CD4-positive, alpha-beta memory T cell (primary cell): ENCODE measurements at regions not wholly inside any gene's neighbourhood (a gene's known extent, or its start where the extent isn't known, plus 50 kb on each side); places are given as distances from the start of the nearest gene placed in this dataset.

Source experiments
- CTCF ChIA-PET: fragments of 350-600 bp; sonication (Branson Sonifier 250); formaldehyde crosslinking; loops from one replicate; lab custom pipeline; 2021; ENCODE audit warnings: inconsistent platforms; ENCODE audit not compliant: partially characterized antibody; lab: Charles Lee
- POLR2A ChIA-PET: fragments of 350-600 bp; sonication (Branson Sonifier 250); formaldehyde crosslinking; loops from one replicate; lab custom pipeline; 2021; ENCODE audit not compliant: partially characterized antibody; lab: Charles Lee
- DNase-seq, 5 donors: peaks; one replicate each; pipeline versions ENCODE4 v3.0.0 to v3.0.0-alpha.2; 2020 to 2022; ENCODE audit warnings: mixed read lengths in 1 of 5
- H3K27ac ChIP-seq: one replicate; pipeline ENCODE4 v1.7.0; 2013; ENCODE audit warnings: low read depth, low read length
- H3K27me3 ChIP-seq: 2 replicates; pipeline ENCODE4 v1.7.0; 2013; ENCODE audit warnings: mild to moderate bottlenecking, low read length, moderate library complexity; ENCODE audit not compliant: insufficient read depth
- H3K36me3 ChIP-seq: 2 replicates; pipeline ENCODE4 v1.7.0; 2013; ENCODE audit warnings: mild to moderate bottlenecking, low read length, moderate library complexity; ENCODE audit not compliant: insufficient read depth
- H3K4me1 ChIP-seq: 2 replicates; pipeline ENCODE4 v1.7.0; 2013; ENCODE audit warnings: mild to moderate bottlenecking, low read length, moderate library complexity; ENCODE audit not compliant: insufficient read depth
- H3K4me3 ChIP-seq, 2 donors: one replicate each; pipeline ENCODE4 v1.7.0; 2013; ENCODE audit warnings: low read length in 2 of 2, mild to moderate bottlenecking in 1 of 2
- H3K9me3 ChIP-seq, 2 donors: one replicate each; pipeline ENCODE4 v1.7.0; 2013; ENCODE audit warnings: low read length in 2 of 2, control low read depth in 1 of 2; ENCODE audit not compliant: control insufficient read depth in 1 of 2
- H3K27ac Mint-ChIP-seq, 7 donors: one replicate each; pipeline ENCODE4 v1.8.0; 2020 to 2021; ENCODE audit warnings: mixed read lengths in 7 of 7, mild to moderate bottlenecking in 6 of 7, inconsistent platforms in 3 of 7, moderate library complexity in 3 of 7
- H3K27me3 Mint-ChIP-seq, 2 donors: one replicate each; pipeline ENCODE4 v1.8.0; 2020 to 2021; ENCODE audit warnings: mixed read lengths in 2 of 2
- H3K36me3 Mint-ChIP-seq, 2 donors: one replicate each; pipeline ENCODE4 v1.8.0; 2020 to 2021; ENCODE audit warnings: mixed read lengths in 2 of 2, inconsistent platforms in 1 of 2, mild to moderate bottlenecking in 1 of 2
- H3K4me1 Mint-ChIP-seq, 4 donors: one replicate each; pipeline ENCODE4 v1.8.0; 2020 to 2021; ENCODE audit warnings: mixed read lengths in 4 of 4, mild to moderate bottlenecking in 1 of 4
- H3K4me3 Mint-ChIP-seq, 8 donors: one replicate each; pipeline ENCODE4 v1.8.0; 2020 to 2021; ENCODE audit warnings: mixed read lengths in 8 of 8, mild to moderate bottlenecking in 7 of 8, moderate library complexity in 6 of 8, inconsistent platforms in 3 of 8
- H3K9me3 Mint-ChIP-seq, 8 donors: one replicate each; pipeline ENCODE4 v1.8.0; 2020 to 2021; ENCODE audit warnings: mixed read lengths in 8 of 8, mild to moderate bottlenecking in 5 of 8, inconsistent platforms in 3 of 8, moderate library complexity in 1 of 8
- intact Hi-C: fragments of 100-400 bp; cut with micrococcal nuclease; formaldehyde crosslinking; loops from one replicate; pipeline ENCODE4 v1.15.1; 2023

DNA sequence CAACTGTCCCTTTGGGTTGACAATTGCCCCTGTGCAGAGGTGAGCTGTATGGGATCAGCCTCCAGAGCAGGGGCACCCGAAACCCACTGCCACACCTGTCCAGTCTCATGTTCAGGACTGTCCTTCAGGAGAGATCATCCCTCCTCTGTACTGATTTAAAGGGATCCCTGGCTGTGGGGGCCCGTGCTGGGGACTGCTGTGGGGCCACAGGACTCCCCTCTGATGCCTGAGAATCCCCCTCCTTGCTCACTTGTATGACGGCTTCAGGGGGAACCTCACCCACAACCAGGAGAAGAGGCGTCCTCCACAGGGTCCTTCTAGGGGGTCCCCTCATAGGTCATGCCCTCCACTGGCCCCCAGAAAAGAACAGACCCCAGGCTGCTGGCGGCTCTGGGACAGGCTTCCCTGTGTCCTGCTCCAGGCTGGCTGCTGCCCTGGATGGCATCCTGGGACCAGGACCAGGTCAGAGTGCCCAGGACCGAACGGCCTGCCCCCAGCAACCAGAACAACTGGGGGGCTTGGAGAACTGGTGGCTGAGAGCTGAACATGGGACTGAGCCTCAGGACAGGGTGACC lies 77.5 kb upstream of the ACTRT2 start:
- Mint-ChIP-seq H3K36me3 (peaks cover 0 to 4% of the 10 kb centered on the region in 2 donors), H3K4me1 (no peaks in the 10 kb centered on the region), H3K4me3 (no peak overlapping the region), H3K27me3 (peaks cover 8 to 9% of the 10 kb centered on the region in 2 donors), H3K9me3 (peaks cover 0 to 12% (median 8%) of the 10 kb centered on the region in 8 donors), H3K27ac (no peak overlapping the region)
- Histone ChIP-seq H3K9me3 (no peaks in the 10 kb centered on the region), H3K4me1 (no peaks in the 10 kb centered on the region), H3K27ac (no peak overlapping the region), H3K27me3 (no peaks in the 10 kb centered on the region), H3K4me3 (no peak overlapping the region), H3K36me3 (no peaks in the 10 kb centered on the region)
- DNase-seq: no peak
- ChIA-PET CTCF (no interaction called here), POLR2A (no interaction called here)
- intact Hi-C loops: no loop called here

DNA sequence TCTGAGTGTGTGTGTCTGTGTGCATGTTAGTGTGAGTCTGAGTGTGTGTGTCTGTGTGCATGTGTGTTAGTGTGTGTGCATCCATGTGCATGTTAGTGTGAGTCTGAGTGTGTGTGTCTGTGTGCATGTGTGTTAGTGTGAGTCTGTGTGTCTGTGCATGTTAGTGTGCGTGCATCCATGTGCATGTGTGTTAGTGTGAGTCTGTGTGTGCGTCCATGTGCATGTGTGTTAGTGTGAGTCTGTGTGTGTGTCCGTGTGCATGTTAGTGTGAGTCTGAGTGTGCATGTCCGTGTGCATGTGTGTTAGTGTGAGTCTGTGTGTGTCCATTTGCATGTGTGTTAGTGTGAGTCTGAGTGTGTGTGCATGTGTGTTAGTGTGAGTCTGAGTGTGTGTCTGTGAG lies 76.6 kb upstream of the ACTRT2 start:
- intact Hi-C loops: no loop called here
- no peak for DNase-seq
- CTCF ChIA-PET: no interaction called here
- Mint-ChIP-seq H3K27ac (no peak overlapping the region), H3K36me3 (peaks cover 0 to 4% of the 10 kb centered on the region in 2 donors), H3K27me3 (peaks cover 8 to 9% of the 10 kb centered on the region in 2 donors), H3K4me3 (no peak overlapping the region), H3K4me1 (no peaks in the 10 kb centered on the region), H3K9me3 (peaks cover 0 to 12% (median 8%) of the 10 kb centered on the region in 8 donors)
- Histone ChIP-seq H3K27ac (no peak overlapping the region), H3K36me3 (no peaks in the 10 kb centered on the region), H3K27me3 (no peaks in the 10 kb centered on the region), H3K4me1 (no peaks in the 10 kb centered on the region), H3K9me3 (no peaks in the 10 kb centered on the region), H3K4me3 (no peak overlapping the region)
- POLR2A ChIA-PET: no interaction called here

- POLR2A ChIA-PET: no interaction called here
Measured at GRCh38 chr1:2945821-2946231, 75.4 kb upstream of the ACTRT2 start.

DNA sequence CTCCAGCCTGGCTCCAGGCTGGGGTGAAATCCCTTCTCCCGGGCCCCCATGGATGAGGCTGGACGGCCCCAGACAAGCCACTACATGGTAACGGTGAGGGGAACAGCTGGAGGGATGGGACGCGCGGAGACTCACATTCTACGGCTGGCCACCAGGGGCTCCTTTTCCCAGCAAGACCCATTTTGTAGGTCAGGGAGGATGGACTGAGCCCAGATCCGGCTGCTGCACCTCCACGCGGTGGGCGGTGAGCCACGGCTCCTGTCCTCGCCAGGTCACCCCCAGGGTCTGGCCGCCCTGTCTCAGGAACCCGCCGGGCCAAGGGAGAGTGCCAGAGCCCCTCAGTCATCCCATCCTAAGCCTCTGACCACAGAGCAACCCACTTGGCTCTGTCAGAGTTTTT lies 75.0 kb upstream of the ACTRT2 start:
- Histone ChIP-seq H3K36me3 (no peaks in the 10 kb centered on the region), H3K27ac (no peak overlapping the region), H3K9me3 (no peaks in the 10 kb centered on the region), H3K27me3 (no peaks in the 10 kb centered on the region), H3K4me3 (no peak overlapping the region), H3K4me1 (no peaks in the 10 kb centered on the region)
- H3K4me3 Mint-ChIP-seq: no peak overlapping the region
- peaks cover 0 to 7% (median 3%) of the 10 kb centered on the region in 8 donors for H3K9me3 Mint-ChIP-seq
- ChIA-PET CTCF (no interaction called here), POLR2A (no interaction called here)
- DNase-seq: no peak
- intact Hi-C loops: no loop called here
- H3K4me1 Mint-ChIP-seq: no peaks in the 10 kb centered on the region
- no peak overlapping the region for H3K27ac Mint-ChIP-seq
- peaks cover 7 to 8% of the 10 kb centered on the region in 2 donors for H3K27me3 Mint-ChIP-seq
- peaks cover 1 to 3% of the 10 kb centered on the region in 2 donors for H3K36me3 Mint-ChIP-seq

More at GRCh38 chr1:2945821-2946231, 75.4 kb upstream of the ACTRT2 start:
- H3K4me1 ChIP-seq: no peaks in the 10 kb centered on the region
- Mint-ChIP-seq H3K36me3 (peaks cover 1 to 4% of the 10 kb centered on the region in 2 donors), H3K4me3 (no peak overlapping the region), H3K27me3 (peaks cover 8 to 9% of the 10 kb centered on the region in 2 donors), H3K9me3 (peaks cover 0 to 9% (median 7%) of the 10 kb centered on the region in 8 donors), H3K27ac (no peak overlapping the region), H3K4me1 (no peaks in the 10 kb centered on the region)
- H3K9me3 ChIP-seq: no peaks in the 10 kb centered on the region
- no peaks in the 10 kb centered on the region for H3K27me3 ChIP-seq
- H3K27ac ChIP-seq: no peak overlapping the region
- no peak for DNase-seq
- H3K4me3 ChIP-seq: no peak overlapping the region
- CTCF ChIA-PET: no interaction called here
- no peaks in the 10 kb centered on the region for H3K36me3 ChIP-seq
- intact Hi-C loops: no loop called here

GRCh38 chr1:2946999-2947690 lies 74.1 kb upstream of the ACTRT2 start:
- Mint-ChIP-seq H3K4me1 (no peaks in the 10 kb centered on the region), H3K27me3 (peaks cover 5 to 10% of the 10 kb centered on the region in 2 donors), H3K27ac (no peak overlapping the region), H3K9me3 (peaks cover 0 to 3% (median 0%) of the 10 kb centered on the region in 8 donors), H3K36me3 (peaks cover 0 to 1% of the 10 kb centered on the region in 2 donors), H3K4me3 (no peak overlapping the region)
- Histone ChIP-seq H3K27me3 (no peaks in the 10 kb centered on the region), H3K36me3 (no peaks in the 10 kb centered on the region), H3K4me3 (no peak overlapping the region), H3K27ac (no peak overlapping the region), H3K4me1 (no peaks in the 10 kb centered on the region), H3K9me3 (no peaks in the 10 kb centered on the region)
- ChIA-PET CTCF (no interaction called here), POLR2A (no interaction called here)
- intact Hi-C loops: no loop called here
- no peak for DNase-seq

- H3K36me3 ChIP-seq: no peaks in the 10 kb centered on the region
- Mint-ChIP-seq H3K4me1 (no peaks in the 10 kb centered on the region), H3K27me3 (peaks cover 2 to 10% of the 10 kb centered on the region in 2 donors), H3K9me3 (peaks cover 0 to 4% (median 3%) of the 10 kb centered on the region in 8 donors), H3K27ac (no peak overlapping the region), H3K36me3 (peaks cover 0 to 1% of the 10 kb centered on the region in 2 donors), H3K4me3 (no peak overlapping the region)
- intact Hi-C loops: no loop called here
- H3K9me3 ChIP-seq: no peaks in the 10 kb centered on the region
- ChIA-PET CTCF (no interaction called here), POLR2A (no interaction called here)
- no peak overlapping the region for H3K27ac ChIP-seq
- H3K4me3 ChIP-seq: no peak overlapping the region
- H3K4me1 ChIP-seq: no peaks in the 10 kb centered on the region
- H3K27me3 ChIP-seq: no peaks in the 10 kb centered on the region
- no peak for DNase-seq
Measured at GRCh38 chr1:2948001-2948750, 73.1 kb upstream of the ACTRT2 start.
